DND-41 (cell line): ENCODE measurements at regions not wholly inside any gene's neighbourhood (a gene's known extent, or its start where the extent isn't known, plus 50 kb on each side); places are given as distances from the start of the nearest gene placed in this dataset.

ENCODE experiments used
- EZH2 ChIP-seq: IDR thresholded peaks from 3 replicates; pipeline ENCODE4 v1.6.1; 2012; ENCODE audit warnings: borderline replicate concordance, low read depth, mild to moderate bottlenecking, moderate library complexity, low read length, inconsistent platforms; ENCODE audit not compliant: severe bottlenecking
- TF ChIP-seq, protein P1 (sequence below): IDR thresholded peaks from 2 replicates; pipeline ENCODE4 v1.5.1; 2012; ENCODE audit warnings: borderline replicate concordance, low read length, moderate library complexity, mild to moderate bottlenecking; ENCODE audit not compliant: poor library complexity, severe bottlenecking; ENCODE audit errors: extremely low read depth

- TF ChIP-seq, protein P1, sequence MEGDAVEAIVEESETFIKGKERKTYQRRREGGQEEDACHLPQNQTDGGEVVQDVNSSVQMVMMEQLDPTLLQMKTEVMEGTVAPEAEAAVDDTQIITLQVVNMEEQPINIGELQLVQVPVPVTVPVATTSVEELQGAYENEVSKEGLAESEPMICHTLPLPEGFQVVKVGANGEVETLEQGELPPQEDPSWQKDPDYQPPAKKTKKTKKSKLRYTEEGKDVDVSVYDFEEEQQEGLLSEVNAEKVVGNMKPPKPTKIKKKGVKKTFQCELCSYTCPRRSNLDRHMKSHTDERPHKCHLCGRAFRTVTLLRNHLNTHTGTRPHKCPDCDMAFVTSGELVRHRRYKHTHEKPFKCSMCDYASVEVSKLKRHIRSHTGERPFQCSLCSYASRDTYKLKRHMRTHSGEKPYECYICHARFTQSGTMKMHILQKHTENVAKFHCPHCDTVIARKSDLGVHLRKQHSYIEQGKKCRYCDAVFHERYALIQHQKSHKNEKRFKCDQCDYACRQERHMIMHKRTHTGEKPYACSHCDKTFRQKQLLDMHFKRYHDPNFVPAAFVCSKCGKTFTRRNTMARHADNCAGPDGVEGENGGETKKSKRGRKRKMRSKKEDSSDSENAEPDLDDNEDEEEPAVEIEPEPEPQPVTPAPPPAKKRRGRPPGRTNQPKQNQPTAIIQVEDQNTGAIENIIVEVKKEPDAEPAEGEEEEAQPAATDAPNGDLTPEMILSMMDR: no peak
- TF ChIP-seq EZH2: no peak
Measured at GRCh38 chr12:131386167-131386521, 324.7 kb upstream of the SFSWAP start.
